H1 (cell line): ENCODE measurements at regions not wholly inside any gene's neighbourhood (a gene's known extent, or its start where the extent isn't known, plus 50 kb on each side); places are given as distances from the start of the nearest gene placed in this dataset.

Experiments
- CHD2 ChIP-seq: IDR thresholded peaks from 2 replicates; pipeline ENCODE4 v1.6.1; 2012; ENCODE audit warnings: low read length, improper control_type of control experiment
- CREB1 ChIP-seq: IDR thresholded peaks from 2 replicates; pipeline ENCODE4 v1.6.1; 2012; ENCODE audit warnings: inconsistent platforms
- EZH2 ChIP-seq: fragments of 200-600 bp; sonication (generic); IDR thresholded peaks from 2 replicates; pipeline ENCODE4 v1.7.1; 2012; ENCODE audit warnings: low read depth, mild to moderate bottlenecking, moderate library complexity, low read length, inconsistent platforms; ENCODE audit not compliant: severe bottlenecking
- POLR2A ChIP-seq, 2 experiments: IDR thresholded peaks; 1 replicate in 1 of 2; 2 replicates in 1 of 2; pipeline ENCODE4 v1.6.1; 2011; ENCODE audit warnings: low read depth in 2 of 2, low read length in 2 of 2, mild to moderate bottlenecking in 2 of 2; ENCODE audit errors: control extremely low read depth in 1 of 2
- RAD21 ChIP-seq, 2 experiments: IDR thresholded peaks in 1 of 2; conservative IDR thresholded peaks in 1 of 2; 2 replicates each; pipeline ENCODE4 v1.6.1; 2011; ENCODE audit warnings: low read depth in 2 of 2, low read length in 2 of 2, improper control_type of control experiment in 1 of 2, inconsistent platforms in 1 of 2, mild to moderate bottlenecking in 1 of 2, moderate library complexity in 1 of 2
- RFX5 ChIP-seq: IDR thresholded peaks from 2 replicates; pipeline ENCODE4 v1.6.1; 2011; ENCODE audit warnings: low read depth, low read length, improper control_type of control experiment, borderline replicate concordance
- SIRT6 ChIP-seq: IDR thresholded peaks from one replicate; pipeline ENCODE4 v1.7.1; 2012; ENCODE audit warnings: low read length, inconsistent platforms
- SRF ChIP-seq: IDR thresholded peaks from 2 replicates; pipeline ENCODE4 v1.6.1; 2011; ENCODE audit warnings: mild to moderate bottlenecking, low read depth, low read length, moderate library complexity
- TAF7 ChIP-seq: optimal IDR thresholded peaks from 2 replicates; pipeline ENCODE3; 2011; ENCODE audit warnings: low read depth, mild to moderate bottlenecking, inconsistent platforms, low read length, moderate library complexity, borderline replicate concordance
- TEAD4 ChIP-seq: IDR thresholded peaks from 2 replicates; pipeline ENCODE4 v1.6.1; 2012; ENCODE audit warnings: low read depth, low read length, inconsistent platforms, mixed read lengths
- TF ChIP-seq, protein P1 (sequence below), 3 experiments: IDR thresholded peaks; 1 replicate in 2 of 3; 2 replicates in 1 of 3; pipeline versions ENCODE4 v1.5.1 to v1.6.1; 2011; ENCODE audit warnings: low read length in 3 of 3, mild to moderate bottlenecking in 3 of 3, inconsistent platforms in 2 of 3, low read depth in 1 of 3, moderate library complexity in 1 of 3; ENCODE audit not compliant: insufficient read depth in 1 of 3; ENCODE audit errors: control extremely low read depth in 1 of 3

DNA sequence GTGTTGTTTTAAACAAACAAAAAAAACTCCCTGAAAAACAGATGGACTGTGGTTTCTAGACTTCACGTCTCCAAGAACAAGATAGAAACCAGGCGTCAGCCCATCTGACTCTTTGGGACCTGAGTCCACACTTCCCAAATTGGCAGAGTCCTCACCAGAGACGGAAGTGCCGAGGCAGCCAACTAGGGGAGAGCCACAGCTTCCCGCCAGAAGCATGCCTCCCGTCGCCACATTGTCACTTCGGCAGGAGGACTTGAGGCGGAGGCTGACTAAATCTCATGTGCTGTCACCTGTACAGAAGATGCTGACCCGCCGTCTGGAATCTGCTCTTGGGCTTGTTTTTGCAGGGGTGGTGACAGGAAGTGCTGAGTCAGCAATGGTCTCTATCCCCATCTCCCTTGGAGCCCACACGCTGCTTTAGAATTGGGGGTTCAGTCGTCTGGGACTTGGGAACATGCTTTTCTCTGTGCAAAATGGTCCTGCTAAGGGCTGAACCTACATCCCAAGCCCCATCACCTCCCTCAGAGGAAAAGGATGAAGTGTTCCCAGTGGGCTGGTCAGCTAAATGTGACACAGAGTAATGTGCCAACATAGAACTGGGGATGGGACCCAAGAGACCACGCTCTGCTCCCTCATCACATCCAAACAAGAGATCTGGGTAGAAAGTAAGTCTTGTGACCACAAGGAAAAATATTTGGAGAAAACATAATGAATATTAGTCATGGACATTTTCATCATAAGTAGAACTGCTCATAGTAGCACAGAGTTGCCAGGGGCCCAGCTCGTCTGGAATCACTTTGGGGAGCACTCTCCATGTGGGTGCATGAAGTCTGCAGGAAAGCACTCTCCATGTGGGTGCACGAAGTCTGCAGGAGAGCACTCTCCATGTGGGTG, 152.9 kb downstream of the SNX19 start:
- TF ChIP-seq, protein P1, sequence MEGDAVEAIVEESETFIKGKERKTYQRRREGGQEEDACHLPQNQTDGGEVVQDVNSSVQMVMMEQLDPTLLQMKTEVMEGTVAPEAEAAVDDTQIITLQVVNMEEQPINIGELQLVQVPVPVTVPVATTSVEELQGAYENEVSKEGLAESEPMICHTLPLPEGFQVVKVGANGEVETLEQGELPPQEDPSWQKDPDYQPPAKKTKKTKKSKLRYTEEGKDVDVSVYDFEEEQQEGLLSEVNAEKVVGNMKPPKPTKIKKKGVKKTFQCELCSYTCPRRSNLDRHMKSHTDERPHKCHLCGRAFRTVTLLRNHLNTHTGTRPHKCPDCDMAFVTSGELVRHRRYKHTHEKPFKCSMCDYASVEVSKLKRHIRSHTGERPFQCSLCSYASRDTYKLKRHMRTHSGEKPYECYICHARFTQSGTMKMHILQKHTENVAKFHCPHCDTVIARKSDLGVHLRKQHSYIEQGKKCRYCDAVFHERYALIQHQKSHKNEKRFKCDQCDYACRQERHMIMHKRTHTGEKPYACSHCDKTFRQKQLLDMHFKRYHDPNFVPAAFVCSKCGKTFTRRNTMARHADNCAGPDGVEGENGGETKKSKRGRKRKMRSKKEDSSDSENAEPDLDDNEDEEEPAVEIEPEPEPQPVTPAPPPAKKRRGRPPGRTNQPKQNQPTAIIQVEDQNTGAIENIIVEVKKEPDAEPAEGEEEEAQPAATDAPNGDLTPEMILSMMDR (IDR thresholded peaks at IDR 0.05; ENCODE audit: control extremely low read depth in 1 of 3, insufficient read depth in 1 of 3, low read depth in 1 of 3, low read length in 3 of 3) = no peak
- no peak for TF ChIP-seq TEAD4
- TF ChIP-seq TAF7 = no peak
- no peak for TF ChIP-seq CHD2
- TF ChIP-seq SRF = no peak
- no peak for TF ChIP-seq RFX5
- TF ChIP-seq EZH2 = no peak
- no peak for TF ChIP-seq POLR2A (IDR thresholded peaks at IDR 0.05; ENCODE audit: control extremely low read depth in 1 of 2, low read depth in 2 of 2, low read length in 2 of 2)
- TF ChIP-seq CREB1 = no peak
- no peak for TF ChIP-seq SIRT6
- no peak for TF ChIP-seq RAD21 (IDR thresholded peaks at IDR 0.05 in 1 of 2, conservative IDR thresholded peaks at IDR 0.05 in 1 of 2; ENCODE audit: low read depth in 2 of 2, low read length in 2 of 2)
